NCI-H510A (cell line): ENCODE measurements at regions not wholly inside any gene's neighbourhood (a gene's known extent, or its start where the extent isn't known, plus 50 kb on each side); places are given as distances from the start of the nearest gene placed in this dataset.
"Not testable (repeated sequence)": the region's sequence is repeated elsewhere in the genome, so short reads cannot be mapped to it uniquely, and the experiment has no call there.

ENCODE experiments used
- DNase-seq: peaks from one replicate; lab custom pipeline; 2025; lab: John Stamatoyannopoulos, UW

- DNase-seq: no peak
Observed at GRCh38 chr17:36845916-36846315, 91.4 kb upstream of the LHX1 start.

GRCh38 chr17:36846410-36847292 lies 90.6 kb upstream of the LHX1 start:
- no peak for DNase-seq

DNA sequence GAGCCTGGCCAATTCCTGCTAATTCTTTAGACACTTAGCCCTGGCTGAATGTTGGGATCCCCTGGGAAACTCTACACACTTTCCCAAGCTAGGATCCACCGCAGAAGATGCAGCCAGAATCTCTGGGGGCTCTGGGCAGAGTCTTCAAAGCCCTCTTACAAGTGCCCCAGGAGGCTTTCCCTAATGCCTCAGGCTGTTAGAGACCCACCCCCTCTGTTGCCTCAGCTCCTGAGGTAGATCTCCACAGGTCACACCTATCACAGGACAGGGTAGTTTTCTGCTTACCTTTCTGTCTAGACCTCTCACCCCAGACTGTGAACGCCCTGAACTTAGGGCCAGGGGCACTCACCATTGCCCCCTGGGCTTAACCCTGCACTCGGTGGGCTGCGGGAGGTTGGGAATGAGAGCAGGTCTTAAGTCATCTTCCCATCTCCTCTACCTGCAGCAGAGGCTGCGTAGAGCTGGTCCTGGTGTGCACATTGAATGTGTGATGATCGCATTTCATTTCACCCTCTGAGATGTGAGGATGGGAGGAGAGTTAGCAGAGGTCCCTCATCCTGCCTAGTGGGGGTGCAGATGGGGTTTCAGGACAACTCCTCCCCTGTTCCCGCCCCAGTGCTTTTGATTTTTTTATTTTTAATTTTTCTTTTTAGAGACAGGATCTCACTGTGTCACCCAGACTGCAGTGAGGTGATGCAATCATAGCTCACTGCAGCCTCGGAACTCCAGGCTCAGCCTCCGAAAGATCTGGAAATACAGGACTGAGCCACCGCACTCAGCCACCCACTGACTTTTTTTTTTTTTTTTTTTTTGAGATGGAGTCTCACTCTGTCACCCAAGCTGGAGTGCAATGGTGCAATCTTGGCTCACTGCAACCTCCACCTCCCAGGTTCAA lies 89.0 kb upstream of the LHX1 start:
- DNase-seq: no peak

GRCh38 chr17:36849020-36849419 lies 88.3 kb upstream of the LHX1 start:
- DNase-seq: not testable (repeated sequence)

DNA sequence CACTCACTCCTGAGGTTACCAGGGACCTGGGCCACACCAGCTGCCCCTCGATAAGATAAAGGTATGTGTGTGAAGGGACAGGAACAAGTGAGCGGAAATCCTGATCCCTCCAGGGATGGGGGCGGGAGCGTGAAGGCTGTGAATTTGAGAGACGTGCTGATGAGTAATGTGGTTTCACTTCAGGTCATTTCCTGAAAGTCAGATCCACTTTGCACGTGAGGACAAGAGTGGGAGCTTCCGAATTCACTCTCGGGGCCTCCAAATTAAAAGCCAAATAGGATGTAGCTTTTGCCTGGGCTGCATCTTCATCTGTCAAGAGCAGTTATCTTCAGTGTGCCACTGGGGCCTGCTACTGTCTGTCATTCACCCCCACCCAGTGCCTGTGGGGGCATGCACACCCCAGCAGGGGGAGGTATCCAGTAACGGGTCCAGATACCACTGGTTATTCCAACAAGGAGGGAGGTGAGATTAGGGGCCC lies 87.4 kb upstream of the LHX1 start:
- no peak for DNase-seq

- no peak for DNase-seq
Observed at GRCh38 chr17:36850790-36851189, 86.5 kb upstream of the LHX1 start.

DNA sequence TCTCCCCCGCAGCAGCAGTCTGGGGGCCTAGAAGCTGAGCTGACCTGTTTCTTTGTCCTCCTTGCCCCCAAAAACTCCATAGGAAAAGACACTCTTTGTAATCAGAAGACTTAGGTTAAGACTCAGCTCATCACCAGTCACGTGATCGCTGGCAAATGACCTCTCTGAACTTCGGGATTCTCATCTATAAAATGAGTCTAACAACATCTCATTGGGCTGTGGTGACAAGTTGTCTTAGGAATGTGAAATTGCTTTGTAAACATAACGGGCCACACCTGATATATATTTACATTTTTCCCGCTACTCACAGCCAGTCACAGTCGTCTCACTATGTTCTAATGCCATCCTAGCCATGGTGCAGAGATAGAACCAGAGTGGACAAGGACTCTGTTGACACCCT lies 86.0 kb upstream of the LHX1 start:
- DNase-seq: no peak

DNA sequence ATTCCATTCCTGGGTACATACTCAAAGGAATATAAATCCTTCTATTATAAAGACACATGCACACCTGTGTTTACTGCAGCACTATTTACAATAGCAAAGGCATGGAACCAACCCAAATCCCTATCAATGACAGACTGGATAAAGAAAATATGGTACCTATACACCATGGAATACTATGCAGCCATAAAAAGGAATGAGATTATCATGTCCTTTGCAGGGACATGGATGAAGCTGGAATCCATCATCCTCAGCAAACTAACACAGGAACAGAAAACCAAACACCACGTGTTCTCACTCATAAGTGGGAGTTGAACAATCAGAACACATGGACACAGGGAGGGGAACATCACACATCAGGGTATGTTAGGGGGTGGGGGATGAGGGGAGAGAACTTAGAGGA lies 84.8 kb upstream of the LHX1 start:
- DNase-seq: not testable (repeated sequence)

GRCh38 chr17:36854982-36855381 lies 82.3 kb upstream of the LHX1 start:
- no peak for DNase-seq

DNA sequence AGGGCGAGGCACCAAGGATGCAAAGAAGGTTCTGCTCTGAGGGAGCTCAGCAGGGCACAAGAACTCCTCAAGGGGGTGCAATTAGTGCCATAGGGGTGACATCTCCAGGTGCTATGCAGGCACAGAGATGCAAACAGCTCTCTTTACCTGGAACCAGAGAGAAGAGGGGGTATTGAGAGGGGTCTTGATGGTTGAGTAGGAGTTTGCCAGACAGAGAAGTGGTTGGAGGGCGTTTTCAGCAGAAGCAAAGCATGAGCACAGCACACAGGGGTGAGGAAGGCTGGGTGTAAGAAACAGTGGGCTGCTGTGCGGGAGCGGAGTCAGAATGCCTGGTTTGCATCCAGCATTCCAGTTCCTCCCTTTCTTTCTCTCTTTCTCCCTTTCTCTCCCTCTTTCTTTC lies 81.8 kb upstream of the LHX1 start:
- DNase-seq: no peak

- DNase-seq: no peak
Observed at GRCh38 chr17:36856222-36856621, 81.1 kb upstream of the LHX1 start.

- no peak for DNase-seq
Observed at GRCh38 chr17:36856903-36857381, 80.3 kb upstream of the LHX1 start.

- DNase-seq: no peak
Observed at GRCh38 chr17:36857698-36858097, 79.6 kb upstream of the LHX1 start.

- no peak for DNase-seq
Observed at GRCh38 chr17:36858119-36859002, 78.9 kb upstream of the LHX1 start.

GRCh38 chr17:36859003-36859300 lies 78.3 kb upstream of the LHX1 start:
- DNase-seq: no peak

GRCh38 chr17:36859706-36860105 lies 77.6 kb upstream of the LHX1 start:
- no peak for DNase-seq

DNA sequence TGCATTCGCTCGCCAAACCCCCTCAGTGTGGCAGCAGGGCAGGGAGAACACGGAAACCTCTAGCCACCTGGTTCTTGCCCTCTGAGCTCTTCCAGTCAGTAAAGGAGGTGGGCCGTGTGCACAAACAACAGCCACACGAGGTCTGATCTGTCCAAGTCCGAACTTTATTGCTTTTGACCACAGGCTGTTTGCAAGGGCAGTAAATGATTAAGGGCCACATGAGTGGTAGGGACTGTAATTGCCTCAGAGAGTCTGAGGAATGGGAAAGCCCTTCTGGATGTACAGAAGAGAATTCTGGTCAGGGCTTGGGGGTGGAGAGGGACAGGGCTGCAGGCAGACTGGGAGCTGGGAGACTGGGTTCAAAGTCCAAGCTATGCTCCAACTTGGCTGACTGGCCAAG lies 75.7 kb upstream of the LHX1 start:
- no peak for DNase-seq

DNA sequence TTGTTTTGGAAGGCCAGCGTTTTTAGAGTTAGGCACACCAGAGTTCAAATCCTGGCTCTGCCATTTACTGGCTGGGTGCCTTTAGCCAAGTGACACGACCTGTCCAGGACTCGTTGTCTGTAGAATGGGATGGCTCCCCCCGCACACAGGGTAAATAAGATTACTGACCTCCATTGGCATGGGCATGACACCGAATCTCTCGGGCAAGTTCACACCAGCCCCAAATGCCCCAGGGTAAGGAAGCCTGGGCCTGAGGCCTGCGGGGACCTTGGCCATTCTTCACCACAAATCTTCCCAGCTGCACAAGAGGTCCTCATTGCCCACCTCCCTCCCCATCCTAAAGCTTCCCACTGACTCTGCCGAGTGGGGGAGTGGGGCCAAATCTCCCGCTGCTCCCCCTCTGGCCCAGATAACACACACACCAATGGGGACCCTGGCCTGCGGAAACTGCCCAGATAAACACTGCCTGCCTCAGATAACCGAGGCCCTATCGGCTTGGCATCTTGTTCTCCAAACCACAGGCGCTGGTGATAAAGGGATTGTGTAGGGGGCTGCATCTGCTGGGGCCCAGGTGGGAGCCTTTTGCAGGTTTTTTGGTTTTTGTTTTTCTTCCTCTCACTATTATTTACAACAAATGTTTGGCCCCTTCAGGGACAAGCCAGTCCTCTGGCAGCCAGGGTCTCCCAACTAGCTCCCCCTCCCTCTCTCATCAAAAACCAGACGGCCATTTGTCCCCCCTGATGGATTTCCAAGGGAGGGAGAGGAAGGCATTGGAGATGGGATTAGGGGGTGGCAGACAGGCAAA lies 75.0 kb upstream of the LHX1 start:
- no peak for DNase-seq

- no peak for DNase-seq
Observed at GRCh38 chr17:36863131-36863530, 74.1 kb upstream of the LHX1 start.

DNA sequence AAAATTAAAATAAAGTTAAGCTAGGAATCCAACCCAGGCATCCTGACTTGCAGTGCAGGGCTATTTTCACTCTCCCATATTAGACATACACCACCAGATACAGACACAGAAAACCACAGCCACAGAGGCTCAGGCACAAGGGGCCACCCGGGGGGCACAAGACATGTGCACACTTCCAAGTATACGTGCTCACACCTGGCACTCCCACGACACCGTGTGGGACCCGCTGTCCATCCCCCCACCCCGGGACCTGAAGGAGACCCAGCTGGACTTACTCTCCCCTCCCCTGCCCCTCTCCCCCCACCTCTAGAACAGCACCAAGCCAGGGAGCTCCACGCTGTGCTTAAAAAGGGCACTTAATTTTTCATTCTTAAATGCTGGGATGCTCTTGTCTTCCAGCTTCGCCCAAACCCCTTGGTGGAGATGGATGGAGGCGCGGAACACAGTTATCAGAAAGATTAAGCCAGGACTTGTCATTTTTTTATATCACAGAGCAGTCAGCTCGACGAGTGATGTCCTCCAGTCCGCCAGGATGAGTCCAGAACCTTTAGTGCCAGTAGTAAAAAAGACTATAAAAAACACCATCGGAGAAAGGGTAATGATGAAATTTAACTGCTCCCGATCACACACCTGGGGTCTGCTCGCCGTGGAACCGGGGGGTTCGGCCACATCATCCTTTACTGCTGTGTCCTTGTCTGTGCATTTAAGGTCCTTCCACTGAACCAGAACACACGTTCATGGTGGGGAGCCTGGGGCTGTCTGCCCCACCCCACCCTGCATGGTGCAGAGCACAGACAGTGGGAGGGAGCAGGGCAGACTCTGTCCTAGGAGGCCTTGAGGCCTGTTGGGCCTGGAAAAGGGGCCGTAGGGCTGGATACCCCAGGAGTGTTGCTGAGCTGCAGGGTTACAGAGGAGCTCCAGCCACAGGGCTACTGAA lies 73.3 kb upstream of the LHX1 start:
- DNase-seq: no peak
